ENCODE measurements at regions not wholly inside any gene's neighbourhood (a gene's known extent, or its start where the extent isn't known, plus 50 kb on each side); places are given as distances from the start of the nearest gene placed in this dataset.

- TF ChIP-seq CTCF (conservative IDR thresholded peaks at IDR 0.05; ENCODE audit: low read length) (no peak), EZH2phosphoT487 (IDR thresholded peaks at IDR 0.05; ENCODE audit: borderline replicate concordance) (no peak)
Observed at GRCh38 chr3:106629215-106629832, 747.9 kb upstream of the CCDC54 start.
